ENCODE measurements at regions not wholly inside any gene's neighbourhood (a gene's known extent, or its start where the extent isn't known, plus 50 kb on each side); places are given as distances from the start of the nearest gene placed in this dataset.

DNA sequence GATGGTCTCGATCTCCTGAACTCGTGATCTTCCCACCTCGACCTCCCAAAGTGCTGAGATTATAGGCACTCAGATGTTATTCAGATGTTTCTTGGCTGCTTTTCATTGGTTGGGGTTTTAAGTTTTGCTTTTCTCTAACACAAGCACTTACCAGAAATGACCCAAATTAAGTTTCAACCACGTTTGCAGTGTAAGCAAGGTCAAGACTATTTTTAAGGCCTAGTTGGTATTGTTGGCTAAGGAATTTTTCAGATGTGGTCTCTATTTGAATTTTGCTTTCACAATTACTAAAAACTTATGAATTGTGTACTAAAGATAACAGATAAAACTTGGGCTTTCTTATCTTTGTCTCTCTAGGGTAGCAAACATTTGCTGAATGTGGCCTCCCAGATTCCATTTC is 1756.9 kb upstream of the TENM3 start:
- no peak for TF ChIP-seq POLR2A (IDR thresholded peaks at IDR 0.05)
- no peak for TF ChIP-seq CTCF (IDR thresholded peaks at IDR 0.05)
- no peak overlapping the region for H3K4me3 ChIP-seq (replicated peaks in 1 of 3)
- H3K4me1 ChIP-seq = no peaks in the 10 kb centered on the region
- no peaks in the 10 kb centered on the region for H3K9me3 ChIP-seq
- H3K27ac ChIP-seq = no peak overlapping the region
- intact Hi-C loops (cut with DNase I) = no loop called here
- 79 to 93% methylated on average over 4 of the region's 4 CpGs for WGBS, 2 donors
- DNase-seq = no peak
- no peaks in the 10 kb centered on the region for H3K36me3 ChIP-seq
- H3K27me3 ChIP-seq = no peaks in the 10 kb centered on the region

GRCh38 chr4:180489787-180490186 is 1753.4 kb upstream of the TENM3 start:
- no peaks in the 10 kb centered on the region for H3K27me3 ChIP-seq
- no peak for DNase-seq
- H3K4me3 ChIP-seq (replicated peaks in 1 of 3) = no peak overlapping the region

GRCh38 chr4:180491210-180491609 is 1752.0 kb upstream of the TENM3 start:
- intact Hi-C loops (cut with DNase I) = no loop called here
- 91 to 94% methylated on average over 2 of the region's 2 CpGs for WGBS, 2 donors
- H3K27ac ChIP-seq = no peak overlapping the region
- TF ChIP-seq POLR2A (IDR thresholded peaks at IDR 0.05) (no peak), CTCF (IDR thresholded peaks at IDR 0.05) (no peak)
- H3K27me3 ChIP-seq = no peaks in the 10 kb centered on the region
- no peak overlapping the region for H3K4me3 ChIP-seq (replicated peaks in 1 of 3)
- no peaks in the 10 kb centered on the region for H3K36me3 ChIP-seq
- H3K4me1 ChIP-seq = no peaks in the 10 kb centered on the region
- H3K9me3 ChIP-seq = no peaks in the 10 kb centered on the region
- DNase-seq = no peak

More at GRCh38 chr4:180489787-180490186, 1753.4 kb upstream of the TENM3 start:
- Histone ChIP-seq H3K36me3 (no peaks in the 10 kb centered on the region), H3K9me3 (no peaks in the 10 kb centered on the region), H3K27ac (no peak overlapping the region), H3K4me1 (no peaks in the 10 kb centered on the region)
- TF ChIP-seq CTCF (IDR thresholded peaks at IDR 0.05) (no peak), POLR2A (IDR thresholded peaks at IDR 0.05) (no peak)
- intact Hi-C loops (cut with DNase I) = no loop called here

GRCh38 chr4:180493299-180493698 is 1749.9 kb upstream of the TENM3 start:
- H3K27ac ChIP-seq = no peak overlapping the region
- H3K27me3 ChIP-seq = no peaks in the 10 kb centered on the region
- no peaks in the 10 kb centered on the region for H3K9me3 ChIP-seq
- no peak overlapping the region for H3K4me3 ChIP-seq (replicated peaks in 1 of 3)
- H3K4me1 ChIP-seq = no peaks in the 10 kb centered on the region
- 42 to 49% methylated on average over 3 of the region's 3 CpGs for WGBS, 2 donors
- no peak for DNase-seq
- no peak for TF ChIP-seq POLR2A (IDR thresholded peaks at IDR 0.05)
- TF ChIP-seq CTCF (IDR thresholded peaks at IDR 0.05) = no peak
- intact Hi-C loops (cut with DNase I) = no loop called here
- H3K36me3 ChIP-seq = no peaks in the 10 kb centered on the region

GRCh38 chr4:180500154-180500553 is 1743.0 kb upstream of the TENM3 start:
- Histone ChIP-seq H3K4me3 (replicated peaks in 1 of 3) (no peak overlapping the region), H3K27me3 (no peaks in the 10 kb centered on the region), H3K36me3 (no peaks in the 10 kb centered on the region), H3K27ac (no peak overlapping the region), H3K9me3 (no peaks in the 10 kb centered on the region), H3K4me1 (no peaks in the 10 kb centered on the region)
- no peak for TF ChIP-seq CTCF (IDR thresholded peaks at IDR 0.05)
- no peak for TF ChIP-seq POLR2A (IDR thresholded peaks at IDR 0.05)
- DNase-seq = no peak
- WGBS, 2 donors = 88 to 93% methylated on average over 3 of the region's 3 CpGs
- intact Hi-C loops (cut with DNase I) = no loop called here
